GM23338 (cell line): ENCODE measurements at regions not wholly inside any gene's neighbourhood (a gene's known extent, or its start where the extent isn't known, plus 50 kb on each side); places are given as distances from the start of the nearest gene placed in this dataset.

Experiments
- ATAC-seq: fragments of 200-7000 bp; cut with Tn5 transposase; 3 replicates; pipeline ENCODE4 v1.9.1; 2020
- DNase-seq: peaks from one replicate; pipeline ENCODE4 v3.0.0-alpha.2; 2015; ENCODE audit warnings: low spot score
- H2AFZ ChIP-seq: fragments of 200-600 bp; sonication (generic); 2 replicates; pipeline ENCODE4 v1.8.0; 2016; ENCODE audit warnings: antibody characterized with exemption, mild to moderate bottlenecking, moderate library complexity
- H3F3A ChIP-seq: fragments of 200-600 bp; sonication (generic); replicated peaks from 2 replicates; pipeline ENCODE4 v1.8.0; 2017; ENCODE audit warnings: antibody characterized with exemption, mixed run types, low read depth
- H3K27ac ChIP-seq: fragments of 200-600 bp; sonication (generic); 2 replicates; pipeline ENCODE4 v1.6.1; 2016; ENCODE audit warnings: low read depth
- H3K27me3 ChIP-seq: fragments of 200-600 bp; sonication (generic); 2 replicates; pipeline ENCODE4 v1.8.0; 2016; ENCODE audit warnings: mild to moderate bottlenecking, mixed run types, moderate library complexity; ENCODE audit not compliant: insufficient read depth
- H3K36me3 ChIP-seq: fragments of 200-600 bp; sonication (generic); 2 replicates; pipeline ENCODE4 v1.8.0; 2016; ENCODE audit warnings: mild to moderate bottlenecking; ENCODE audit not compliant: insufficient read depth
- H3K4me1 ChIP-seq: fragments of 200-600 bp; sonication (generic); 2 replicates; pipeline ENCODE4 v1.8.0; 2016; ENCODE audit warnings: mild to moderate bottlenecking, moderate library complexity; ENCODE audit not compliant: insufficient read depth
- H3K4me2 ChIP-seq: fragments of 200-600 bp; sonication (generic); 2 replicates; pipeline ENCODE4 v1.7.1; 2017; ENCODE audit warnings: mixed run types
- H3K4me3 ChIP-seq: fragments of 200-600 bp; sonication (generic); 2 replicates; pipeline ENCODE4 v1.6.1; 2016; ENCODE audit warnings: mixed run types
- H3K79me2 ChIP-seq: fragments of 200-600 bp; sonication (generic); replicated peaks from 2 replicates; pipeline ENCODE4 v1.8.0; 2017; ENCODE audit warnings: mild to moderate bottlenecking; ENCODE audit not compliant: insufficient read depth
- H3K9me2 ChIP-seq: fragments of 200-600 bp; sonication (generic); 2 replicates; pipeline ENCODE4 v1.8.0; 2017; ENCODE audit not compliant: insufficient read depth
- H4K20me1 ChIP-seq: fragments of 200-600 bp; sonication (generic); replicated peaks from 2 replicates; pipeline ENCODE4 v1.8.0; 2017; ENCODE audit warnings: mild to moderate bottlenecking; ENCODE audit not compliant: insufficient read depth
- H3K27ac Mint-ChIP-seq: 2 replicates; pipeline ENCODE4 v1.8.0; 2020; ENCODE audit warnings: inconsistent platforms, mild to moderate bottlenecking, moderate library complexity, mixed read lengths
- H3K27me3 Mint-ChIP-seq: 3 replicates; pipeline ENCODE4 v1.8.0; 2022; ENCODE audit warnings: low read depth, mild to moderate bottlenecking, moderate library complexity, mixed read lengths, inconsistent platforms; ENCODE audit not compliant: insufficient read depth, poor library complexity
- H3K36me3 Mint-ChIP-seq: 3 replicates; pipeline ENCODE4 v1.8.0; 2021; ENCODE audit warnings: low read depth, mild to moderate bottlenecking, inconsistent platforms, moderate library complexity, mixed read lengths
- H3K4me1 Mint-ChIP-seq: 3 replicates; pipeline ENCODE4 v1.8.0; 2020; ENCODE audit warnings: mild to moderate bottlenecking, inconsistent platforms, mixed read lengths
- H3K4me3 Mint-ChIP-seq: 3 replicates; pipeline ENCODE4 v1.8.0; 2021; ENCODE audit warnings: moderate library complexity, mild to moderate bottlenecking, inconsistent platforms, mixed read lengths
- H3K9me3 Mint-ChIP-seq: 3 replicates; pipeline ENCODE4 v1.8.0; 2020; ENCODE audit warnings: moderate library complexity, mild to moderate bottlenecking, inconsistent platforms, mixed read lengths
- CREB1 ChIP-seq: fragments of 250-450 bp; sonication (Bioruptor Pico); IDR thresholded peaks from 2 replicates; pipeline ENCODE4 v1.5.0; 2020; ENCODE audit warnings: low read depth, mild to moderate bottlenecking, moderate library complexity
- ETS1 ChIP-seq: IDR thresholded peaks from 2 replicates; pipeline ENCODE4 v1.6.1; 2016; ENCODE audit warnings: antibody characterized with exemption
- EZH2 ChIP-seq: fragments of 200-600 bp; sonication (generic); IDR thresholded peaks from one replicate; pipeline ENCODE4 v1.8.0; 2017; ENCODE audit warnings: antibody characterized with exemption, mild to moderate bottlenecking, low read depth; ENCODE audit not compliant: unreplicated experiment
- EZH2phosphoT487 ChIP-seq: fragments of 200-600 bp; sonication (generic); IDR thresholded peaks from one replicate; pipeline ENCODE4 v1.8.1; 2018; ENCODE audit warnings: antibody characterized with exemption; ENCODE audit not compliant: unreplicated experiment
- JUNB ChIP-seq: IDR thresholded peaks from one replicate; pipeline ENCODE4 v1.6.1; 2016; ENCODE audit warnings: antibody characterized with exemption; ENCODE audit not compliant: unreplicated experiment
- NANOG ChIP-seq: IDR thresholded peaks from 2 replicates; pipeline ENCODE4 v1.6.1; 2016; ENCODE audit warnings: antibody characterized with exemption, borderline replicate concordance
- POLR2AphosphoS5 ChIP-seq: IDR thresholded peaks from 2 replicates; pipeline ENCODE4 v1.6.1; 2016; ENCODE audit warnings: antibody characterized with exemption, low read depth
- REST ChIP-seq: IDR thresholded peaks from one replicate; pipeline ENCODE4 v1.6.1; 2018; ENCODE audit warnings: antibody characterized with exemption; ENCODE audit not compliant: unreplicated experiment
- STAT1 ChIP-seq: IDR thresholded peaks from one replicate; pipeline ENCODE4 v1.6.1; 2016; ENCODE audit warnings: antibody characterized with exemption; ENCODE audit not compliant: unreplicated experiment
- ZNF114 ChIP-seq: fragments of 250-450 bp; sonication (Bioruptor Pico); IDR thresholded peaks from 2 replicates; pipeline ENCODE4 v1.5.0; 2020; ENCODE audit warnings: mild to moderate bottlenecking, moderate library complexity
- ZNF331 ChIP-seq: fragments of 250-450 bp; sonication (Bioruptor Pico); IDR thresholded peaks from 2 replicates; pipeline ENCODE4 v1.5.0; 2020; ENCODE audit warnings: low read depth, mild to moderate bottlenecking, moderate library complexity
- TF ChIP-seq, protein P1 (sequence below), 2 experiments: fragments of 200-600 bp in 1 of 2; sonication (generic) in 1 of 2; conservative IDR thresholded peaks; 2 replicates each; pipeline versions ENCODE4 v1.5.1 to v1.6.1; 2016 to 2017; ENCODE audit warnings: antibody characterized with exemption in 2 of 2, low read depth in 2 of 2, mild to moderate bottlenecking in 2 of 2, moderate library complexity in 1 of 2
- TF ChIP-seq, protein P2 (sequence below): fragments of 250-450 bp; sonication (Bioruptor Pico); IDR thresholded peaks from 2 replicates; pipeline ENCODE4 v1.5.0; 2020; ENCODE audit warnings: mild to moderate bottlenecking, moderate library complexity

DNA sequence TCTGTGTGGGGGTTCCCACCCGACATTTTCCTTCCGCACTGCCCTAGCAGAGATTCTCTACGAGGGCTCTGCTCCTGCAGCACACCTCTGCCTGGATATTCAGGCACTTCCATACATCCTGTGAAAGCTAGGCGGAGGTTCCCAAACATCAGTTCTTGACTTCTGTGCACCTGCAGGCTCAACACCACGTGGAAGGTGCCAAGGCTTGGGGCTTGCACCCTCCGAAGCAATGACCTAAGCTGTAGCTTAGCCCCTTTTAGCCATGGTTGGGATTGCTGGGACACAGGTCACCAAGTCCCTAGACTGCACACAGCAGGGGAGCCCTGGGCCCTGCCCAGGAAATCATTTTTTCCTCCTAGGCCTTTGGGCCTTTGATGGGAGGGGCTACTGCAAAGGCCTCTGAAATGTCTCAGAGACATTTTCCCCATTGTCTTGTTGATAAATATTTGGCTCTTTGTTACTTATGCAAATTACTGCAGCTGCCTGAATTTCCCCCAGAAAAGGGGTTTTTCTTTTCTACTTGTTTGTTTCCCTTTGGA lies 1004.8 kb downstream of the OLFM4 start:
- Mint-ChIP-seq H3K36me3 (peaks cover 25% of the 10 kb centered on the region; the same call in 2 of the 3 replicates), H3K9me3 (peaks cover 27% of the 10 kb centered on the region), H3K27ac (no peak overlapping the region), H3K27me3 (no peaks in the 10 kb centered on the region), H3K4me3 (no peak overlapping the region), H3K4me1 (peaks cover 7% of the 10 kb centered on the region; the same call in 2 of the 3 replicates)
- H2AFZ ChIP-seq: no peak overlapping the region
- DNase-seq: peak; percentile 24
- no peak for TF ChIP-seq STAT1
- TF ChIP-seq, protein P1, sequence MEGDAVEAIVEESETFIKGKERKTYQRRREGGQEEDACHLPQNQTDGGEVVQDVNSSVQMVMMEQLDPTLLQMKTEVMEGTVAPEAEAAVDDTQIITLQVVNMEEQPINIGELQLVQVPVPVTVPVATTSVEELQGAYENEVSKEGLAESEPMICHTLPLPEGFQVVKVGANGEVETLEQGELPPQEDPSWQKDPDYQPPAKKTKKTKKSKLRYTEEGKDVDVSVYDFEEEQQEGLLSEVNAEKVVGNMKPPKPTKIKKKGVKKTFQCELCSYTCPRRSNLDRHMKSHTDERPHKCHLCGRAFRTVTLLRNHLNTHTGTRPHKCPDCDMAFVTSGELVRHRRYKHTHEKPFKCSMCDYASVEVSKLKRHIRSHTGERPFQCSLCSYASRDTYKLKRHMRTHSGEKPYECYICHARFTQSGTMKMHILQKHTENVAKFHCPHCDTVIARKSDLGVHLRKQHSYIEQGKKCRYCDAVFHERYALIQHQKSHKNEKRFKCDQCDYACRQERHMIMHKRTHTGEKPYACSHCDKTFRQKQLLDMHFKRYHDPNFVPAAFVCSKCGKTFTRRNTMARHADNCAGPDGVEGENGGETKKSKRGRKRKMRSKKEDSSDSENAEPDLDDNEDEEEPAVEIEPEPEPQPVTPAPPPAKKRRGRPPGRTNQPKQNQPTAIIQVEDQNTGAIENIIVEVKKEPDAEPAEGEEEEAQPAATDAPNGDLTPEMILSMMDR (conservative IDR thresholded peaks at IDR 0.05; ENCODE audit: low read depth in 2 of 2): no peak
- TF ChIP-seq, protein P2, sequence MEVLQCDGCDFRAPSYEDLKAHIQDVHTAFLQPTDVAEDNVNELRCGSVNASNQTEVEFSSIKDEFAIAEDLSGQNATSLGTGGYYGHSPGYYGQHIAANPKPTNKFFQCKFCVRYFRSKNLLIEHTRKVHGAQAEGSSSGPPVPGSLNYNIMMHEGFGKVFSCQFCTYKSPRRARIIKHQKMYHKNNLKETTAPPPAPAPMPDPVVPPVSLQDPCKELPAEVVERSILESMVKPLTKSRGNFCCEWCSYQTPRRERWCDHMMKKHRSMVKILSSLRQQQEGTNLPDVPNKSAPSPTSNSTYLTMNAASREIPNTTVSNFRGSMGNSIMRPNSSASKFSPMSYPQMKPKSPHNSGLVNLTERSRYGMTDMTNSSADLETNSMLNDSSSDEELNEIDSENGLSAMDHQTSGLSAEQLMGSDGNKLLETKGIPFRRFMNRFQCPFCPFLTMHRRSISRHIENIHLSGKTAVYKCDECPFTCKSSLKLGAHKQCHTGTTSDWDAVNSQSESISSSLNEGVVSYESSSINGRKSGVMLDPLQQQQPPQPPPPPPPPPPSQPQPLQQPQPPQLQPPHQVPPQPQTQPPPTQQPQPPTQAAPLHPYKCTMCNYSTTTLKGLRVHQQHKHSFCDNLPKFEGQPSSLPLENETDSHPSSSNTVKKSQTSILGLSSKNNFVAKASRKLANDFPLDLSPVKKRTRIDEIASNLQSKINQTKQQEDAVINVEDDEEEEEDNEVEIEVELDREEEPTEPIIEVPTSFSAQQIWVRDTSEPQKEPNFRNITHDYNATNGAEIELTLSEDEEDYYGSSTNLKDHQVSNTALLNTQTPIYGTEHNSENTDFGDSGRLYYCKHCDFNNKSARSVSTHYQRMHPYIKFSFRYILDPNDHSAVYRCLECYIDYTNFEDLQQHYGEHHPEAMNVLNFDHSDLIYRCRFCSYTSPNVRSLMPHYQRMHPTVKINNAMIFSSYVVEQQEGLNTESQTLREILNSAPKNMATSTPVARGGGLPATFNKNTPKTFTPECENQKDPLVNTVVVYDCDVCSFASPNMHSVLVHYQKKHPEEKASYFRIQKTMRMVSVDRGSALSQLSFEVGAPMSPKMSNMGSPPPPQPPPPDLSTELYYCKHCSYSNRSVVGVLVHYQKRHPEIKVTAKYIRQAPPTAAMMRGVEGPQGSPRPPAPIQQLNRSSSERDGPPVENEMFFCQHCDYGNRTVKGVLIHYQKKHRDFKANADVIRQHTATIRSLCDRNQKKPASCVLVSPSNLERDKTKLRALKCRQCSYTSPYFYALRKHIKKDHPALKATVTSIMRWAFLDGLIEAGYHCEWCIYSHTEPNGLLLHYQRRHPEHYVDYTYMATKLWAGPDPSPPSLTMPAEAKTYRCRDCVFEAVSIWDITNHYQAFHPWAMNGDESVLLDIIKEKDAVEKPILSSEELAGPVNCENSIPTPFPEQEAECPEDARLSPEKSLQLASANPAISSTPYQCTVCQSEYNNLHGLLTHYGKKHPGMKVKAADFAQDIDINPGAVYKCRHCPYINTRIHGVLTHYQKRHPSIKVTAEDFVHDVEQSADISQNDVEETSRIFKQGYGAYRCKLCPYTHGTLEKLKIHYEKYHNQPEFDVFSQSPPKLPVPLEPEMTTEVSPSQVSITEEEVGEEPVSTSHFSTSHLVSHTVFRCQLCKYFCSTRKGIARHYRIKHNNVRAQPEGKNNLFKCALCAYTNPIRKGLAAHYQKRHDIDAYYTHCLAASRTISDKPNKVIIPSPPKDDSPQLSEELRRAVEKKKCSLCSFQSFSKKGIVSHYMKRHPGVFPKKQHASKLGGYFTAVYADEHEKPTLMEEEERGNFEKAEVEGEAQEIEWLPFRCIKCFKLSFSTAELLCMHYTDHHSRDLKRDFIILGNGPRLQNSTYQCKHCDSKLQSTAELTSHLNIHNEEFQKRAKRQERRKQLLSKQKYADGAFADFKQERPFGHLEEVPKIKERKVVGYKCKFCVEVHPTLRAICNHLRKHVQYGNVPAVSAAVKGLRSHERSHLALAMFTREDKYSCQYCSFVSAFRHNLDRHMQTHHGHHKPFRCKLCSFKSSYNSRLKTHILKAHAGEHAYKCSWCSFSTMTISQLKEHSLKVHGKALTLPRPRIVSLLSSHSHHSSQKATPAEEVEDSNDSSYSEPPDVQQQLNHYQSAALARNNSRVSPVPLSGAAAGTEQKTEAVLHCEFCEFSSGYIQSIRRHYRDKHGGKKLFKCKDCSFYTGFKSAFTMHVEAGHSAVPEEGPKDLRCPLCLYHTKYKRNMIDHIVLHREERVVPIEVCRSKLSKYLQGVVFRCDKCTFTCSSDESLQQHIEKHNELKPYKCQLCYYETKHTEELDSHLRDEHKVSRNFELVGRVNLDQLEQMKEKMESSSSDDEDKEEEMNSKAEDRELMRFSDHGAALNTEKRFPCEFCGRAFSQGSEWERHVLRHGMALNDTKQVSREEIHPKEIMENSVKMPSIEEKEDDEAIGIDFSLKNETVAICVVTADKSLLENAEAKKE (CRISPR knock-in tag): no peak
- TF ChIP-seq REST: no peak
- TF ChIP-seq NANOG: no peak
- TF ChIP-seq ZNF114: no peak
- no peak for TF ChIP-seq EZH2
- TF ChIP-seq ETS1: no peak
- TF ChIP-seq EZH2phosphoT487: no peak
- no peak for TF ChIP-seq POLR2AphosphoS5
- no peak for TF ChIP-seq CREB1 (CRISPR knock-in tag)
- TF ChIP-seq ZNF331 (CRISPR knock-in tag): no peak
- TF ChIP-seq JUNB: no peak
- ATAC-seq: no peak
- H3K27me3 ChIP-seq: no peaks in the 10 kb centered on the region
- no peaks in the 10 kb centered on the region for H3K79me2 ChIP-seq
- H3F3A ChIP-seq: no peaks in the 10 kb centered on the region
- no peaks in the 10 kb centered on the region for H4K20me1 ChIP-seq
- H3K27ac ChIP-seq: no peak overlapping the region
- peaks cover 7% of the 10 kb centered on the region; the same call in 1 of the 2 replicates for H3K4me1 ChIP-seq
- H3K4me3 ChIP-seq: no peak overlapping the region
- H3K9me2 ChIP-seq: no peaks in the 10 kb centered on the region
- H3K4me2 ChIP-seq: no peak overlapping the region
- H3K36me3 ChIP-seq: no peaks in the 10 kb centered on the region
